GM21576 (cell line): ENCODE measurements at regions not wholly inside any gene's neighbourhood (a gene's known extent, or its start where the extent isn't known, plus 50 kb on each side); places are given as distances from the start of the nearest gene placed in this dataset.

Source experiments
- ATAC-seq: cut with Tn5 transposase; IDR thresholded peaks from one replicate; pipeline ENCODE4 v1.9.1; 2021; ENCODE audit warnings: mild to moderate bottlenecking, moderate library complexity; ENCODE audit not compliant: unreplicated experiment

DNA sequence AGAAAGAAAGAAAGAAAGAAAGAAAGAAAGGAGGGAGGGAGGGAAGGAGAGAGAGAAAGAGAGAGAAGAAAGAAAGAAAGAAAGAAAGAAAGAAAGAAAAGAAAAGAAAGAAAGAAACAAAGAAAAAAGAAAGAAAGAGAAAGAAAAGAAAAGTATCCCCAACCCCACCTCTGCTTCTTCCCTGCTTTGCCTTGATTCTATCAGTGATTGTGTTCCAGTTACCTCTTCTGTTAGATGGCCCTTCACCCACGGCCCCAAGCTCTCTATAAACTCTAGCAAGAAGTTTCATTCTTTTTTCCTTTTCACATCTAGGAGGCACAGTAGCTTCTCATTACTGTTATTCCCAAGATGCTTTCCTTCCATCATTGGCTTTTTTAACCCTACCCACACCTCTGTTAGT lies 1097.5 kb upstream of the ZEB2 start:
- no peak for ATAC-seq

GRCh38 chr2:145615626-145616025 lies 1095.7 kb upstream of the ZEB2 start:
- ATAC-seq, result no peak

GRCh38 chr2:145609951-145610350 lies 1090.0 kb upstream of the ZEB2 start:
- ATAC-seq, result no peak

GRCh38 chr2:145601361-145601925 lies 1081.5 kb upstream of the ZEB2 start:
- ATAC-seq, result no peak

DNA sequence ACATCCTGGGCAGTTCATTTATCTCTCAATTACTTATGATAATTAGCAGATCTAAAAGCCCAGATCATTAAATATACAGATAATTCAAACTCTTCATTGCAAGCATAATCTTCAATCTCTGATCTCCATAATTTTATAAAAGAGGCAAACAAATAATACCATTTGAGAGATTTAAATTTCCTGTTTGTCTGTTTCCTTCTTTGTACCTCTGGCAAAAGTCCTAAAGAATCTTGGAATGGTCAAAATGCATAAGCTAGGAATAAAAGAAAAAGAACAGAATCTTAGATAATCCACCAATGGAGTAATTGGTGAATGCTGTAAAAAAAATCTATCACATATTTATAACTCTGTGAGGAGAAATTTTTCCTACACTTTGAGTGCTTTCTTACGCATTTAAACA lies 1080.9 kb upstream of the ZEB2 start:
- ATAC-seq, result no peak

GRCh38 chr2:145599756-145600155 lies 1079.8 kb upstream of the ZEB2 start:
- no peak for ATAC-seq

GRCh38 chr2:145598434-145598833 lies 1078.5 kb upstream of the ZEB2 start:
- no peak for ATAC-seq

GRCh38 chr2:145597809-145598208 lies 1077.9 kb upstream of the ZEB2 start:
- ATAC-seq, result no peak

DNA sequence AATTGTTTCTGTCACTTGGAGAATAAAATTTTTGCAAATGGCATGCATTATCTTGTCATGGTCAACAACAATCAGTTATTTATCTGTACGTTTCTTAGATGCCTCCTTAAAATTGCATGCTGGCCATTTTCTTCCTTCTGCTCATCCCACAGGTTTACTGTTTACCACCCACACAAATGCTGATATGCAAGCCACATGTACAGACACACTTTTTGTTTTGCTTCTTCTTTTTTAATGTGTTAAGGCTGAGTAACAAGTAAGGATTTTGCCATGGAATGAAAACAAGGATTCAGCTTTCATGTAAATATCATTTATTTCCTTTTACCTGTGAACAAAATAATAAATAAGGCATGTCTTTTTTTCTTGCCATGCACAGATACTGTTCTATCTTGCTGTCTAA lies 1077.1 kb upstream of the ZEB2 start:
- no peak for ATAC-seq

DNA sequence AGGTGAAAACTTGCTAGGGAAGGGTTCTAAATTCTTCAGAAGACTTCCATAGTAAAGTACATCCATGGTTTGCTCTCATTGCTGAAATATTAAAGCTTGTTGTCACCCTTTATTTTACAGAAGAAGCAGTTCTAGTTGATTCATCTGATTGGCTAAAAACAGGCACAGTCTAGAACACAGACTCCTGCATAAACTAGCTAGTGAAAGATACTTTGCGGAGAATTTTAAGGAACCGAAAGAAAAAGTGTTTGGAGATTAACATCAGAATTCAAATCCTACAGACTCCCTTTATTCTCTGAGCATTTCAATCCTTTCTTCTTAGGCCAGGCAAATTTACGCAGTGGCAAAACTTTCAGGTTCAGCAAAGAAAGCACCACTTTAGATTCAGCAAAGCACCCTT lies 1076.5 kb upstream of the ZEB2 start:
- no peak for ATAC-seq

DNA sequence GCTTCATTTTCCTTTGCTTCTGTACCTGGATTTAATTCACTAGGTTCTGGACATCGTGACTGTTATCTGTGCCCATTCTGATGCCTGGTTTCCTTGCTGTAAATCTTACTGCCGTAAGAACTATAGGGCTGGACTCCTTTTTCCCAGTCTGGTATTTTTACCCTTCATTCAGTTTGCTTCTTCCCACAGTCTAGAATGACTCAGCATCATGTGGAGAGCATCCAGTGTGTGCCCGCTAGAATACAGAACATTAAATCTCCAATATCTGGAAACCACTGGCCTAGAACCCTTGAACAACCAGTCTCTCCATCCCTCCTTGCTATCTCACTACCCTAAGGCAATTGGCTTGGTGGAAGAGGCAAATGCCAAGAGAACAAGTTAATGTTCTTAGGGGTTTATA lies 1075.4 kb upstream of the ZEB2 start:
- ATAC-seq, result no peak

GRCh38 chr2:145593991-145594614 lies 1074.2 kb upstream of the ZEB2 start:
- ATAC-seq, result no peak

DNA sequence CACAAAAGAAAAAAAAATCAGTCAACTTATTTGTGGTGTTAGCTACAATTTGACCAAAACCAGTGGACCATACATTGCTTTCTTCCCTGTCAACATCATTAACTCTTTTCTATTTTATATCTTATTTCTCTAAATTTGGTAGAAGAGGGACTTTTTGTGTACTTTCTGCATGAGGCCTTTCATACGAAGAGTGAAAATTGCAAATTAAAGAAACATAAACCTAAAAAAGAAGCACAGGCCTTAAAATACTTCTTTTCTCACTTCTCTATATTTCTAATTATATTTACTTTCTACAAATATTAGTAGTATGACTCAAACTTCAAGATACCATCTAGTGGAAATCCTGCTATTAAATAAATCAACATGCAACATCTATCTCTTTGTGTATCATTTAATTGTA lies 1073.4 kb upstream of the ZEB2 start:
- ATAC-seq, result peak; percentile 53

DNA sequence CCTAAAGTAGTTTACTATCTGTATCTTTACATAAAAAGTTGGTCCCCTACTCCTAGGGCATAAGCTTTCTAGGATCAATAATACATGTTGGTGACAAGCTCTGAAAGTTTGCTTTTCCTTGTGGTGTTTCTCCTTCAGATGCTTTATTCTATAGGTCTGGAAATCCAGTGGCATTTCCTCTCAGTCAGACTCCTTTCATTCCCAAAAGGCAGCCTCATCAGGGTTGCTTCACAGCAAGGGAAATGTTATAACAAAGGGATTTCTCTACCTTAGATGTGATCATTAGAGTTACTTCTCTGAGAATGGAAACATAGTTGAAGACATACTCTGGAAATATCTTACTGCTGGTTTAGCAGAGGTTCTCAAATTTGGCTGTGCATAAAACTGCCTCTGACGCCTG lies 1072.4 kb upstream of the ZEB2 start:
- no peak for ATAC-seq

- ATAC-seq, result no peak
Measured at GRCh38 chr2:145591109-145591809, 1071.3 kb upstream of the ZEB2 start.

- no peak for ATAC-seq
Measured at GRCh38 chr2:145587922-145588321, 1068.0 kb upstream of the ZEB2 start.

GRCh38 chr2:145584353-145584752 lies 1064.4 kb upstream of the ZEB2 start:
- no peak for ATAC-seq

DNA sequence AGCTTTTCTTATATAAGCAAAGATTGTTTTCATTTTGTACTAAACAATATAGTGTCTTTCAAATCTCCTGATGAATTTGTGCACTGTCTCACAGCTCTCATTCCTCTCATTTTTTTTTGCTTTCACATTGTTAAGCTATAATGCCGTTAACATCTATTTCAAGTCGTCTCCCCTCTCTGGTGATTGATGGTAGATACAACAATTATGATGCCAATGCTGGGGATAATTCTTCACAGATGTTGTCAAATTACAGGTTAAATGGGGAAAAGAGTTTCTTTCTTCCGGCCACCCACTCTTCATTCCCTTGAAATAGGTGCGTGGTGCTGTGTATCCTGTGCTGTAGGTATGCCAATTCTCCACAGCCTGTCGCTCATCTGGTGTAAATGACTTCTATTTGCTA lies 1053.7 kb upstream of the ZEB2 start:
- no peak for ATAC-seq

DNA sequence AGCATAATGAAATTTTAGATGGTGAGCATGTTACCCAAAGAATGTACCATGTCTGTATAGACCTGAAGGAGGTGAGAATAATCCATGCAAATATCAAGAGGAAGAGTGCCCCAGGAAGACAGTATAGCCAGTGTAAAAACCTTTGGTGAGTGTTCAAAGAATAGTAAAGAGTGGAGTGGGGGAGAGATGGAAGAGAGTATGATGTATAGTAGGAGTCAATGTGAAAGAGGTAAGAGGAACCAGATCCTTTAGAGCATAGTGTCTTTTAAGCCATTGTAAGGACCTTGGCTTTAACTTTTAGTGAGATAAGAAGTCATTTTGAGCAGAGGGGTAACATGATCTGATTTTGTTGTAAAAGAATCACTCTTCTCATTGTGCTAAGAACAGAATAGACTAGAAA lies 1052.3 kb upstream of the ZEB2 start:
- ATAC-seq, result no peak

DNA sequence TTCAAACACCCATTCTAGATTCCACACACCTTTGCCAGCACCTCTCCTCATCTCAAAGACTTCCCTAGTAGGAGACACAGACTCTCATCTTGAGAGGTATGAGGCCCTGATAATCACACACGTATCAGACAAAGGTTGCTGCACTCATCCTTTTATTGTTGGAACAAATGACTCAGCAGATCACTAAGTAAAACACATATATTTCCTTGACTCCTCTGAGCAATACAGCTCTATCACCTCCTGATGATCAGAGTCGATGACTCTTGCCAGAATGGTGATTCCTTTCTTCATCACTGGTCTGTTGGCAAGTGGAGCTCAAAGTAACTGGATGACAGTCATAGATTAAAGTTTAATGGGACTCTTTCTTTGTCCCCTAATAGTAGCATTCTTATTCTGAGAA lies 1049.2 kb upstream of the ZEB2 start:
- no peak for ATAC-seq

GRCh38 chr2:145563741-145564615 lies 1044.1 kb upstream of the ZEB2 start:
- no peak for ATAC-seq

DNA sequence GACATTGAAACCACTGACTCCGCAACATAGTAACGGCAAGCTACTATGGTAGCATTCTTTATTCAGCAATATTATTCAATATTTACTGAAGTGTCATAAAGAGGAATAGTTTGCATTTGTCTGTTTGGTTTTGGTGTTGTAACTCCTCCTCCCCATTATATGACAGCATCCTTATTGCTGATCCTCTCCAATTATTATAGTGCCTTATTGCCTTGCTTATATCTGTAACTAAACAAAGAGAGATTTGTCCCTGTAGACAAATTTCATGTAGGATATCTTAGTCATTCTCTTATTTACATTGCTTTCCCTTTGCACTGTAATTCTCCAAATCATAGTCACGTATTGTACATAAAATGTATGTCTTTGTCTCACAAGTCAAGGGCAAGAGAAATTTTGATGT lies 1041.2 kb upstream of the ZEB2 start:
- ATAC-seq, result no peak
